Embryonic facial prominence (tissue), 1 donor: ENCODE measurements at regions not wholly inside any gene's neighbourhood (a gene's known extent, or its start where the extent isn't known, plus 50 kb on each side); places are given as distances from the start of the nearest gene placed in this dataset.
"Not testable (repeated sequence)": the region's sequence is repeated elsewhere in the genome, so short reads cannot be mapped to it uniquely, and the experiment has no call there.

Experiments
- DNase-seq: peaks from one replicate; pipeline ENCODE4 v3.0.0-alpha.2; 2016; ENCODE audit errors: extremely low spot score

DNA sequence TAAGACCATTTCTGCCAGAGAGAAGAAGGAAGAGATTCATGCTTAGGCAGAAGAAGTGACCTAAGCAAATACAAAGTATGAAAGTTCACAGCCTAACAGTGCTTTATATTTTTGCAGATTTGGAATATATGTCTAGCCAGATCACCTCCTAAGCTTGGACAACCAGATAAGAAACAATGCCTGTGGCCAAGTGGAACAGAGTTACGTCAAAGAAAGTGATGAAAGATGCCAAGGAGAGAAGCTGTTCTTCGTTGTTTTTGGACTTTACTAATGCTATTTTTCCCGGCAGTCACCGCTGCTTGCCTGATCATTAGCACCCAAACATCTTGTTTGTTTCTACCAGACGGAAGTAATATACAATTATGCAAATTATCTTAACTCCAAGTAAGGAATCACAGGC is 489.2 kb upstream of the C1orf87 start:
- no peak for DNase-seq

DNA sequence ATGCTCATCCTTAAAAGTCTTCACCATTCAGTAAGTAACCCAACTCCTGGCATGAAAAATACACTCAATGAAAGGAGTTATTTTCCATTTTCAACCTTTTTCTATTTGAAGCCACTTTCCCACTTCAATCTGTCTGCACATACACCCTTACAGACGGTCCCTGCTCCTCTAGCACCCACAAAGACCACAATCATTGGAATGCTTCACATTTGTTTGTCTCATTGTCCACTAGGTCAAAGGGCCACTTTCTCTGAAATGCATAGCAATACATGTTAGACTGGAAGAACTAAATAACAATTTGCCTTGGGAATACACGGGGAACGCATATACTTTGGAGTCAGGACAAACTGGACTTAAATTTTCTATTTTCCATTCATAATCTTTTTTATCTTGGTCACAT is 487.1 kb upstream of the C1orf87 start:
- DNase-seq = no peak

DNA sequence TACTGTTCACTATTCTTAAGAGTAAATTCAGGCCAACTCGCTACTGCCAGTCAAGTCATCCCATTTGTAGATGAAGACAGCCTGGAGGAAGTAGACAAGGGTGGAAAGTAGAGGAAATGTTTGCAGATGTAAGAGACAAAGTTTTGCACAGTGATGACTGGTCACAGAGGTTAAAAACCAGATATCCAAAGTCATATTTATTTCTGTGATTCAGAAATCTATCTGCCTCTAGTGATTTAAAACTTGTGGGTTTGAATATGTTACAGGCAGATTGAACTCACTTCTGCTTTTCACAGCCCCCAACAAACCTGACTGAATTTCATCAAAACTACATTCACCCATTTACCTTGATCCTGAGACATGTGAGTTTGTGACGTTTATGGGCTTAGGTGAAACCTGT is 484.7 kb upstream of the C1orf87 start:
- no peak for DNase-seq

DNA sequence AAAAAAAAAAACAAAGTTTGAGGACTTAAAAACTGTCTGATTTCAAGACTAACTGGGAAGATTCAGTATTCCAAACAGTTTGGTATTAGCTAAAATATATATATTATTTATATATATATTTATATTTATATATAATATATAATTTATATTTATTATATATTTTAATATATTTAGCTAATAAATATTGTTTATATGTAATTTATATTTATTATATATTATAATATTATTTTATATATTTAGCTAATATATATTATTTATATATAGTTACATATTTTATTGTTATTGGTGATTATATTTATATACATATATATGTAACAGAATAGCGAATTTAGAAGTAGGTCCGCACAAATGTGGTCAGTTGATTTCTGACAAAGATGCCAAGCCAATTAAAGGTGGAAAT is 480.2 kb upstream of the C1orf87 start:
- DNase-seq = no peak

DNA sequence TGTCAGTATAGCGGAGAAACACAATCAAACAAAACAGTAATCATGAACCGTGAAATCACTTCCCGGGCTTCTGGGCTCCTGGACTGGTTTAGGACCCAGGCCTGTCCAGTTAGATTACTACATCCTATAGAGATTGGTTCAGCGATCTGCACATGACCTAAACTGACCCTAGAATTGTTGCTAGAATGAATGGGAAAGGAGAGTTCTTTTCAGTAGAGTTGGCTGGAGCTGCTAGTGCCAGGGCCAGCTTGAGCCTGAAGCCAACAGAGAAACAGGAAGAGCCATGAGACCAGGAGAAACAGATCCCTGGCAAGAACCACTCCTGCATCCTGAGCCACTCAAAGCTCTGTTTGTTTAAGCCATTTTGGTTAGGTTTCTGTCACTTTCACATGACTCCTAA is 474.3 kb upstream of the C1orf87 start:
- no peak for DNase-seq

DNA sequence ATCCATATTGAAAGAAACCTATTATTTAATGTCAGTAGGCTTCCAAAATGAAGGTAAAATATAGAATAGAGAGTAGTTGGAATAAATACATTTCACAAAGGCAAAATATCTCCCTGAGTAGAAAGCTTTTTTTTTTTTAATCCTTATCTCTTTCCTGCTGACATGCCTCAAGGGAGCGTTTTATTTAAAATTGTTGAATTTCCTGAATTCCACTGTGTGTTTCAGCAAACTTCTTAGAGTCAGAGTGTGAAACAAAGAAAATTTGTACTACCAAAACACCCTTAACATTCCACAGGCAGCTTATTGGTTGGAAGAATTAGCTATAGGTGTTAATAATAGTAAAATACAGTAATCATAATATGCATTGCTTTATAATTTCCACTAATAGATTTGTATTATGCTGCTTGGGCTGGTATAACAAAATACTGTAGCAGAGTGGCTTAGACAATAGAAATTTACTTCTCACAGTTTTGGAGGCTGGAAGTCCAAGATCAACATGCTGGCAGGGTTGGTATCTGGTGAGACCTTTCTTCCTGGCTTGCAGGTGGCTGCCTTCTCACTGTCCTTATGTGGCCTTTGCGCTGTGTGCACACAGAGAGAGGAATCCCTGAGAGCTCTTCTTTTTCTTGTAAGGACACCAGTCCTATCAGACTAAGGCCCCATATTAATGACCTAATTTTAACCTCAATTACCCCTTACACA is 468.4 kb upstream of the C1orf87 start:
- DNase-seq = no peak

DNA sequence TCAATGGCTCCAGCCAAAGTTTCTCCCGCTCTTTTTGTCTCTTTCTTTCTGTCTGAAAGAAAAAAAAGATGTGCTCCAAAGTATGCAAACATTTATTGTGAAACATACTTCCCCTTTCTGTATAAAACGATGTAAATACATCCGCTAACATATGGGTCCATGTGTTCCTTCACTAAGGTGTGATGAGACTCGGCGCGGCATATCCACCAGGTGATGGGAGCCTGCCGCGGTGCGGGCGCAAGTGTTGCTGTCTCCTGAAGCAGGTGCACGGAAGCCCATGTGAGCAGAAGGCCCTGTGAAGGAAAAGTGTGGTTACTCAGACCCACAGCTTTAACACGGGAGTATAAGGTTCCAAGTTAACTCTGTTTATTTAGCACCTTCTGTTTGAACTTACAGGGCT is 466.6 kb upstream of the C1orf87 start:
- DNase-seq = no peak

DNA sequence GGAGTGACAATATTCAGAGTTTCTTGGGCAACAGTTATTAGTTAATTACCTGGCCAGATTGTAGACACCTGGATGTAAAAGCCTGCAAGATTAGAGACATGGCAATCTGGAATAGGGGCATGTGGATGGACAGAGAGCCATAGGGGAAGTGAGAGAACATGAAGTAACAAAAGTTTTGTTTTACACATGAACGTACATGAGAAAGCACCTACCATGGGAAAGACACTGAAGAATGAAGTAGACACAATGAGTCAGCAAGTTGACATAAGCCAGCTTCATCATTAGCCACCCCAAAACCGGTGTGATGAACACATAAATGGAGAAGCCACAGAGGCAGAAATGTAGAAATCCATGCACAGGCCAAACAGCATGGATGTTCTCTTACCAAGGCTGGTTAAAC is 462.1 kb upstream of the C1orf87 start:
- no peak for DNase-seq

DNA sequence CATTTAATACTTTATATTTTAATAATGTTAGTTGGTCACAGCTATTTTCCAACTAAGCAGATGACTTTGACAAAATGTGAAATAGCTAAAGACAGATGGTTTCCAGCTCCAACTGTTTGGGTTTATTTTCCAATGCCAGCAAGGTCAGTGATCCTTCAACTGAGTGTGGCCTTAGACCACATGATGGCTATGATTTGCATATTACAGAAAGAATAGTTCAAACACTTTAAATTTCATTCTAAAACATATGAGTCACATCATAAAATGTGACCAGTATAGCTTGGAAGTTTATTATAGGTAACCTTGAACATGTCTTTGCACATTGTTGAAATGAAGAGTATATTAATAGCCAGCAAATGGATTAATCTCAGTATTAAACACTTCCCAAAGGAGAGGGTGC is 454.0 kb upstream of the C1orf87 start:
- DNase-seq = no peak

DNA sequence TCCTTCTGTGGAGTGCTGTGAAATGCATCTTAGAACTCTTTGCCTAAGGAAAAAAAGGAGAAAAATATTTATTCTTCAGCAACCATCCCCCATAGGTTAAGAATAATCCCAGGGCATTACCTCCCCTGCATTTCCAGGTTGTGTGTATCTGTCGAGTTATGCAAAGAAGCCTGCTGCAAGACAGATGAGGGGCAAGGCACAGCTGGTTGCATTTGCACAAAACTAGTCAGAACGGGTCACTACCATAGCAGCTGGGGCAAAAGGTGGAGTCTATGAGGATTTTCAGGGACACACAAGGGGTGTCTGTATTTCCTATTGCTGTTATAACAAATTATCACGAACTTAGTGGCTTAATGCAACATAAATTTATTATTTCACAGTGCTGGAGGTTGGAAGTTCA is 443.4 kb upstream of the C1orf87 start:
- DNase-seq = no peak

DNA sequence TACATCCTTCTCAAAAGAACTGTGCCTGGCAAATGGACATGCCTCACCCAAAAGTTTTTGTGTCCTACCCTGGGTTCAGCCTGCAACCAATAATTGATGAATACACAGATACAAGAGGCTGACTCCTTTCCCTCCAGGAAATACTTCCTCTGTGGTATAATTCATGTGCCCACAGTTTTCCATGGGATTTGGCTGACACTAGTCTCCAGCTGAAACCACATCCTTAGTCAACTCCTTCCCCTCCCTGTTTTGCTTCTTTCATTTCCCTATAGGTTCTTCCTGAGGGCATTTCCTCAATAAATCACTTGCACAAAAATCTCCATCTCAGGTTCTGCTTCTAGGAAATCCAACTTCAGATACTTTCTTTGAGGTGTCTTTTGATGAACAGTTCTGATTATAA is 436.6 kb upstream of the C1orf87 start:
- no peak for DNase-seq

DNA sequence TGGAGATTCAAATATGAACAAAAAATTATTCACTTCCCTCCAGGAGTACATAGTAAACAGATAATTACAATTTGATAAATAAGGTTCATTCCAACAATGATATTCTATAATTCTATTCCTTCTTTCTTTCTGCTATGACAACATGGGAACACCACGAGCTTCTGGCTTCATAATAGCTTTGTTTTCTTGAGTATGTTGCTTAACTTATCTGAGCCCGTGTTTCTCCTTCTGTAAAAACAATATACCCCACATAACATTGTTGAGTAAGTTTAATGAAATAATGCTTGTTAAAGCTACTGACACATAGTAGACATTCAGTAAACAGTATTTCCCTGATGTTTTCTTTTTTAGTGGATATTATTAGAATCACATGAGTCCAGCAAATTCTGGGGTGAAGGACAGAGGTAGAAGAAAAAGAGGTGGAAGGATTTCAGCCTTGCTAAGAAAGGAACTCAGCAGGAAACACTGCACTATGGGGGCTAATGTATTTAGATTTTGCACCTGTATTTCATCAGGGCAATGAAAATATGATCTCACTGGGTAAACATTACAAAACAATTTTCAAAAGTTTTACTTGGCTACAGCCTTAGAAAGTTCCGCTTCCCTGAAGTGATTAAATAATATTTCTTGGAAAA is 430.8 kb upstream of the C1orf87 start:
- DNase-seq = peak; percentile 14

DNA sequence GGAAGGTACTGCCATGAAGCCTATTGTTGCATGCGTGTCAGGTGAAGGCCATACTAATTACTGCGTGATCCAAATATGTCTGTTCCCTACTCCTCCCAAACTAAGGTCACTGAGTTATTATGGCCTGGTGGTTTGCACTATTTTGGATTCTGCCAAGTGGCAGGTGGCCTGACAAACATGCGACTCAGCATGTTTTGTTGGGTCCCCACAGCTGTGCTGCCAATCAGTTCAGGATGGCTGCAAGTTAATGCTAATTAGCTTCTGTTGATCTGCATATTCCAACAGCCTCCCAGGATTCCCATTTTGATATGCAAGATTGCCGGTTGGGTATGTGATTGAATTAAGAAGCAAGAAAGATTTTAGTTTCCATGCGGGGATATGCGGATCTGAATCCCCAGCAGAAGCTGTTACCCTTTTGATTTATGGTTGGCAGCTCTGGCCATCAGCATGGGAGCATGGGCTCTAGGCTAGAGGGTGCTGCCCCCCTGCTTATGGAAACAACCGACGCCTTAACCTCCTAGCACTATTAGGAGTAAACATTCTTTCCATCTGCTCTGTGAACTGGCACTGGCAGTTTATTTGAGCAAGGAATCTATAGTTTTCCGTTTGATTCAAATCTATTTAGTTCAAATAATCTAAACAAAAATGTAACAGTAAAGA is 429.8 kb upstream of the C1orf87 start:
- DNase-seq = no peak

DNA sequence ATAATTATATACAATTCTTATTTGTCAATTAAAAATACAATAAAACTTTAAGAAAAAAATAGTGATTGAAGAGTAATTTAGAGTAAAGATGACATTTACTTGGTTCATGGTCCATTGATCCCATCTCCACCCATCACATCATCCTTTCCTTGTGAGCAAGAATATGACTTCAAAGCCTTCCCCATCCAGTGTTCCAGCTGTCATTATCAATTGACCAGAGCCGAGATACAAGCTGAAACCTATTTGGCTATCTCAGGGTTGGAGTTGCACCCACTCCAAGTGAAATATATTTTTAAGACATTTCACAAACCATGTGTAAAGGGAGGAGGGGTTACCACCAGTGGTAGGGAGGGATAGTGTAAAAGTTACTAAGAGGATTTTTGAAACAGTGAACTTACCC is 428.9 kb upstream of the C1orf87 start:
- DNase-seq = no peak

DNA sequence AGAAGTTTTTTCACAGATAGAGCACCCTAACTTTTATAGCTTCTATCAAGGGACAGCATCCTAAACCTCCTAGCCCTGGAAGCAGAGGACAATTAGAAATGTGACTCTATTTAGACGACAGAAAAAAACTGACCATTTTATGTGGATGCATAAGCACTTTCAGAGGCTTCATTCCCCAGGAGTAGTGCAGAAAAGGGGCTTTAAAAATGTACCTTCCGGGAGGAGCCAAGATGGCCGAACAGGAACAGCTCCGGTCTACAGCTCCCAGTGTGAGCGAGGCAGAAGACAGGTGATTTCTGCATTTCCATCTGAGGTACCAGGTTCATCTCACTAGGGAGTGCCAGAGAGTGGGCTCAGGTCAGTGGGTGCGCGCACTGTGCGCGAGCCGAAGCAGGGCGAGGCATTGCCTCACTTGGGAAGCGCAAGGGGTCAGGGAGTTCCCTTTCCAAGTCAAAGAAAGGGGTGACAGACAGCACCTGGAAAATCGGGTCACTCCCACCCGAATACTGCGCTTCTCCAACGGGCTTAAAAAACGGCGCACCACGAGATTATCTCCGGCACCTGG is 416.4 kb upstream of the C1orf87 start:
- DNase-seq = not testable (repeated sequence)

DNA sequence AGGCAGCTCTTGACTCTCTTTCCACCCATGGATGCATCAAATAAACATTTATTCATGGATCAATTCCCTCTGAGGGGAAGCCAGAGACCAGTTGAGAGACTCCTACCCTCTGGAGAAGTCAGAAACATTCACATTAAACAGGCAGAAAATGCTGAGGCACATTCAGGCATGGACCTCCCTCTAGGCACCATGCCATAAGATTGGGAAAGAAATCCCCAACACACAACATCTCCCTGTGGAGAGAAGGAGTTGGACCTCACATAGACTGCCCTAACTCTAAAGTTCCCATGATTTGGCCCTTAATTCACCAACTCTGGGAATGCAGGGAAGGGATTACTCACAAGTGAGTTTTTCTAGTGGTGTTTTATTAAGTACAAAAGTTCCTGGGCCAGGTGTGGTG is 415.3 kb upstream of the C1orf87 start:
- DNase-seq = no peak

DNA sequence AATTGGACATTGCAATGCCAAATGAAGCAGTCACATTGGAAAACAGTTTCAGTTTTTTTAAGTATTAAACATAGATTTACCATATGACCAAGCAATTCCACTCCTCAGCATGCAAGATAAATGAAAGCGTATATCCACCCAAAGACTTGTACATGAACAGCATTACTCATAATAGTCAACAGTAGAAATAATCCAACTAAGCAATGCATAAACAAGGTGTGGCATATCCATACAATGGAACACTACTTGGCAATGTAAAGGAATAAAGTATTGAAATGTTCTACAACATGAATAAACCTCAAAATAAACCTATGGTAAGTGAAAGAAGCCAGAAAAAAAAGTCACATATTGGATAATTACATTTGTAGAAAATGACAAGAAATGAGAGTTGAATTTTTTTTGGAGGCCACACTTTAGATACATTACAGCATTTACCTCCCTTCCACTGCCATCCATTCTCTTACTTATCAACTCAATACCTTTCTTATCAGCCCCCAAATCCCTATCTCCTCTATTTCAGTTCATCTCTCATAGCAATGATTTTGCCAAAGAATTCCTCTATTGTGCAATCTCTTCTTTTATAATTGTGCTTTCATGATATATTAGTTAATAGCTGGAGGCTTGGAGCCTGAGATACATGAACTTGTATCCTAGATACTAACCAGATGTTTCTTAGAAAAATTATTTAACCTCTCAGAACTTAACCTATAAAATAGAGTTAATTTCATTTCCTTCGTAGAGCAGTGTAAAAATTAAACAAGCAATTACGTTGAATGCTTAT is 414.2 kb upstream of the C1orf87 start:
- no peak for DNase-seq

DNA sequence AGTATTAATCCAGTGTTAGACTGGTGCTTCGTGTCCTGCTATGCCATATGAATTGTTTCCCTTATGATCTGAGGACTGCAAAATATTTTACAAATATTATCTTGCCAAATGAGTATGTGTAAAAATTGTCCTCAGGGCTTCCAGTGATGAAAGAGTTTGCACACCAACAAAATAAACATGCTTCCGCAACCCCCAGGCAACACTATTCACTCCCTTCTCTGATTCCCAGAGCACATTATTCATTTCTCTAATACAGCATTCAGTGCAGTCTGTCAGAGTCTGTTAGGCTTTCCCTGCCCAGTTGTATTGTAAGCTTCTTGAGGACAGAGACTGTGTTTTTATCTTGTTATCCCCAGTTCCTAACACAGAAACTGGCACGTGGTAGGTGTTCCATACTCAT is 409.9 kb upstream of the C1orf87 start:
- DNase-seq = no peak

DNA sequence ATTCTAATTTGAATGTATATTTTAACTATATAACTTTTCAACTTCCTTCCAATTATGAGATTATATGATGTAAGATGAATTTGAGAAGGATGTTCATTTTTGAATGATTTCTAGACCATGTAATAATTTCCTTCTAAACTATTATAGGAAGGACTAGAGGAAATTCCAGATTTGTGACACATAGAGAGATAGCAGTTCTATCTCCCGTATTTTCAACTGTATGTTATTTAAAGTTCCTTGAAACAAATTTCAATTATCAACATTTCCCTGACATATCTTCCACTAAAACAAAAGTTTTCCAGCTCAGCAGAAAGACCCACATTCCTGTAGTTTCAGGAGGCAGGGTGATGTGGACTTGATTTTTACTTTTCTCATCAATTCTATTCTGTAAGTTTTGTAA is 396.7 kb upstream of the C1orf87 start:
- DNase-seq = no peak

DNA sequence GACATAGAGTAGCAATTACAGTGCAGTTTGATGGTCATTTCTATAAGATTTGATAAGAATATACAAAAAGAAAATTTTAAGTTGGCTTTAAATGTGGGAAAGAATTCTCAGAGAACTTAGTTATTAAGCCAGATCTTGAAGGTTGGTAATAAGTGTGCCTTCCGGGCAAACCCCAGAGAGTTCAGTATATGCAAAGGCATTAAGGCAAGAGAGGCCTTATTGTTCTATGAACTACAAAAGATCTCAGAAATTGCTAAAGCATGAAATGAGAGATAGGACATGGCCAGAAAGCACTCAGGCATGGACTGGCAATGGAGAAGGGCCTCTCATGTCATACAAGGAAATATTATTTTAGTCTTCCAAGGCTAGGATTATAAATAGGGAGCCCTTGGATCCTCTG is 390.2 kb upstream of the C1orf87 start:
- DNase-seq = no peak

DNA sequence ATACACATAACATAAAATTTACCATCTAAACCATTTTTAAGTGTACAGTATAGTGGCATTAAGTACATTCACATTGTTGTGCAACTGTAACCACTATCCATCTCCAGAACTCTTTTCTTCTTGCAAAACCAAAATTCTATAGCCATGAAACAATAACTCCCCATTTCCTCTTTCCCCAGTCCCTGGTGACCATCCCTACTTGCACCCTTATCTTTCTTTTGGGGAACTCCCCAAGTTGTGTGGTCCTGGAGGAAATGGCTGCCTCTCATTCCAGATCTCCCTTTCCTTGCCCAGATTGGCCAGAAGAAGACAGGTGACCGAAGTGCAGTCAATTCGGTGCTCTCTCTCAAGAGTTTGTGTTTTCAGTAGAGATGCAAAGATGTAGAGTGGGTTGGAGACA is 389.6 kb upstream of the C1orf87 start:
- DNase-seq = no peak

DNA sequence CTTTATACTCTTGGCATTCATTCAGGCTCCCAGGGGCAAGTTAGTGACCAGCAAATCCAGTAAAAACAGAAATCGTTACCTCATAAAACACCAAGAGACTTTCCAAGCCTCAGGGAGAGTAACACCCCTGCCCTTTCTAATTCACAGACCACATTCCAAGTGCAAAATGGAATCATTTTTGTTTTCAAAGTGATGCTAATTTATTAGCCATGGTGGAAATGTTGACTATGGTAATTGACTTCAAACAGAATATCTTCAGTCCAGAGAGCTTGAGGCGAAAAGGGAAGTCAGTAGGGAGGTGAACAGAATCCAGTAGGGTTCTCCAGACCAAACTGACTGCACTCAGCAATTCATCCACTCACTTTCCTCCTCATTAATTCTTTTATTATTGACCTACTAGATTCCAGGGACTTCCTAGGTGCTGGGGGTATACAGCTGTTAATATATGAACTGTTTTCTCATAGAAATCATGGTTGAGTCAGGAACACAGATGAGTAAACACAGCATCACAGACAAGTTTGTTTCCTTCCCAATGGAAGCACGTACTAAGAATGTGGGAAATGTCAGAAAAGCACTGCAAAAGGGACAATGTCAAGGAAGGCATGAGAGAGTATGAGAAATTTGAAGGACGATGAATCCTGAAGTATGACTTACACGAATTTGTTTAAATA is 388.5 kb upstream of the C1orf87 start:
- no peak for DNase-seq
